GM12875 (cell line): ENCODE measurements at regions not wholly inside any gene's neighbourhood (a gene's known extent, or its start where the extent isn't known, plus 50 kb on each side); places are given as distances from the start of the nearest gene placed in this dataset.

Experiments used
- H3K4me3 ChIP-seq: one replicate; pipeline ENCODE4 v1.5.1; 2011; ENCODE audit warnings: low read depth, low read length, control low read depth
- TF ChIP-seq, protein P1 (sequence below): IDR thresholded peaks from 2 replicates; pipeline ENCODE4 v1.5.1; 2011; ENCODE audit warnings: low read depth, mild to moderate bottlenecking, control low read depth, inconsistent platforms, low read length, moderate library complexity, borderline replicate concordance; ENCODE audit not compliant: insufficient read depth

DNA sequence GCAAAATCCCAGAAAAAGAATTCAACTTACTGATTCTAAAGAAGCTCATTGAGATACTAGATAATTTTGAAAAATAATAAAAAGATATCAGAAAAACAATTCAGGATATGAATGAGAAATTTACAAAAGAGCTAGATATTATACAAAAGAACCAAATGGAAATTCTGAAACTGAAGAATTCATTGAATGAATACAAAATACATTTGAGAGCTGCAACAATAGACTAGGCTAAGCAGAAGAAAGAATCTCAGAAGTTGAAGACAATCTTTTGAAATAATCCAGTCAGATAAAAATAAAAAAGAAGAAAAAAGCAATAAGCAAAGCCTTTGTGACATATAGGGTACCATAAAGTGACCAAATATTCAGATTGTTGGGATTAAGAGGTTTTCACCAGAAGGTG, 206.0 kb downstream of the CD109 start:
- H3K4me3 ChIP-seq: no peak overlapping the region
- TF ChIP-seq, protein P1, sequence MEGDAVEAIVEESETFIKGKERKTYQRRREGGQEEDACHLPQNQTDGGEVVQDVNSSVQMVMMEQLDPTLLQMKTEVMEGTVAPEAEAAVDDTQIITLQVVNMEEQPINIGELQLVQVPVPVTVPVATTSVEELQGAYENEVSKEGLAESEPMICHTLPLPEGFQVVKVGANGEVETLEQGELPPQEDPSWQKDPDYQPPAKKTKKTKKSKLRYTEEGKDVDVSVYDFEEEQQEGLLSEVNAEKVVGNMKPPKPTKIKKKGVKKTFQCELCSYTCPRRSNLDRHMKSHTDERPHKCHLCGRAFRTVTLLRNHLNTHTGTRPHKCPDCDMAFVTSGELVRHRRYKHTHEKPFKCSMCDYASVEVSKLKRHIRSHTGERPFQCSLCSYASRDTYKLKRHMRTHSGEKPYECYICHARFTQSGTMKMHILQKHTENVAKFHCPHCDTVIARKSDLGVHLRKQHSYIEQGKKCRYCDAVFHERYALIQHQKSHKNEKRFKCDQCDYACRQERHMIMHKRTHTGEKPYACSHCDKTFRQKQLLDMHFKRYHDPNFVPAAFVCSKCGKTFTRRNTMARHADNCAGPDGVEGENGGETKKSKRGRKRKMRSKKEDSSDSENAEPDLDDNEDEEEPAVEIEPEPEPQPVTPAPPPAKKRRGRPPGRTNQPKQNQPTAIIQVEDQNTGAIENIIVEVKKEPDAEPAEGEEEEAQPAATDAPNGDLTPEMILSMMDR: no peak

DNA sequence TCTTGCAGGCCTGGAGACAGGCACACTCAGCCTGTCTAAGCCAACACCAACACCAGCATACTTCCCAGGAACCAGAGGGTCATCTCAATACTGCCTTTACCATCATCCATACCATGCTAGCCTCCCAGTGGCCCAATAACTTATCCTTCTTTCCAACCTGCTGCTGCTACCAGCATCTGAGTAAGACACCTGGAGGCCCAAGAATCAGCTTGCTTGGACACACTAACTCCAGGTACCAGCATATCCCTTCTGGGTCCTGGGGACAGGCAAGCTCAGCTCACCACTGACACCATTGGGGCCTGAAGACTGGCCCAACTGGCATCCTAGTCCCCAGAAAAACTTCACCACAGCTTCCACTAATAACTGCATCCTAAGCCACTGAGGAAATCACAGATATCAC, 205.3 kb downstream of the CD109 start:
- TF ChIP-seq, protein P1: no peak
- no peak overlapping the region for H3K4me3 ChIP-seq

DNA sequence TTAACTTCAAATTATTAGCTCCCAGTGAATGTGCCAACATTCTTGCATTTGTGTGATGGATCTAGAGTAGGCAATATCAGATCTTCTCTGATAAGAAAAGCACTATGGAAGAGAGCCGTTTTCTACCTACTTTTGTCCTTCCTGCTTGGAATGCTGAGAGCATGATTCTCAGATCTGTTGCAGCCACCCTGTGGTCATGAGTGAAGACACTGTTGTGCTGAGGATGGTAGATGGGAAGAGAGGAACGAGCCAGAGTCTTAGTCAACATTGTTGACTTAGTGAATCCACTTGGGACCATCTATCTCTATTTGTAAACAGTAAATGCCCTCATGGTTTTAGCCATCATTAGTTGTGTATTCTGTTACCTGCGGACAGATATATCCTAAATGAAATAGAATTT, 202.6 kb downstream of the CD109 start:
- H3K4me3 ChIP-seq: no peak overlapping the region
- TF ChIP-seq, protein P1: no peak

DNA sequence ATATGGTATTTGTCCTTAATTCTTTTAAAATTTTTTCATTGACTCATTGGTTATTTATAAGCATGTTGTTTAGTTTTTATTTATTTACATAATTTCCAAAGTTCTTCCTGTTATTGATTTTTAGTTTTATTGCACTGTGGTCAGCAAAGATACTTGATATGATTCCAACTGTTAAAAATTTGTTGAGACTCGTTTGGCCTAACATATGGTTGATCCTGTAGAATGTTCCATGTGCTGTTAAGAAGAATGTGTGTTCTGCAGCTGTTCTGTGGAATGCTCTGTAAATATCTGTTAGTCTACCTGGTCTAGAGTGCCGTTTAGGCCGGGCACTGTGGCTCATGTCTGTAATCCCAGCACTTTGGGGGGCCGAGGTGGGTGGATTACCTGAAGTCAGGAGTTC, 197.7 kb downstream of the CD109 start:
- TF ChIP-seq, protein P1: no peak
- H3K4me3 ChIP-seq: no peak overlapping the region

DNA sequence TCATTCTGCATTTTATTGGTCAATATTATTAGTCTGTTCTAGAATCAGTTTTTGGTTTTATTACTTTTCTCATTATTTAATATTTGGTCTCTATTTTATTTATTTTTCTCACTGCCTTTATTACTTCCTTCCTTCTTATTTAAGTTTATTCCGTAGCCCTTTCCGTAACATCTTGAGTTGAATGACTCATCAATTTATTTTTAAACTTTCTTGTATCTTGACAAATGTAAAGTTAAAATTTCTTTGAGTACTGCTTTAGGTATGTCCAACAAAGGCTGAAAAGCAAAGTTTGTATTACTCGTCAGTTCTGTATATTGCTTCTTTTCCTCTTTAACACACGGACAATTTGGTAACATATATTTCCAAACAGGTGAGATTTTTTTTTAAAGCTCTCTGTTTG, 192.0 kb downstream of the CD109 start:
- TF ChIP-seq, protein P1: no peak
- H3K4me3 ChIP-seq: no peak overlapping the region

DNA sequence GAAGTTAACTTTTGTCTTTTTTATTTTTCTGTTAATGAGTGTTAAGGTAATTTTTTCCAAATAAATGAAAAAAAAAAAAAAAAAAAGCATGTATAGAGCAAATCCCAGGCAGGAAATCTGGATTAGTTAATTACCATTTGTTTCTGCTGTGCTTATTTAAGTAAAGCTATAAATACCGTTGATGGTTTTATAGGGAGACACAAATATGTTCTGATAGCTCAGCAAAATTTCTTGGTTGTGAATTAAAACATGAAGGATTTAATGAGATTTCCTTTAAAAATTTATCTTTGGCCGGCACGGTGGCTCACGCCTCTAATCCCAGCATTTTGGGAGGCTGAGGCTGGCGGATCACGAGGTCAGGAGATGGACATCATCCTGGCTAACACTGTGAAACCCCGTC, 189.4 kb downstream of the CD109 start:
- TF ChIP-seq, protein P1: no peak

DNA sequence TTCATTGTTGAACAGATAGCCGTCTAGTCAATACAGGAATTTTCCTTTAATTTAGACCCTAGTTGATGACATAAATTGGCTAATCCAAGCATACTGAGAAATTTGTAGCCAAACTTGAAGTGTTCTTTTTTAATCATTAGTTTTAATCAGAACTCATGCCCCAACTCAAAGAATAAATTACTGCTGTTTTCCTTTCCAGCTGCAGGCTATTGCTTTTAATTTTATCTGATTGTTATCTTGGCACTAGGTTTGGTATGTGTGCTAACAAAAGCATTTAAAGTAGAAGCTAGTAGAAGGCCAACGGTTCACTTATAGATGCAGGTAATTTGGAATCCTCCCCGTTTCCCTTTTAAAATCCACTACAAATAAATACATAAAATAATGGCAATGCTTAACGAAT, 188.5 kb downstream of the CD109 start:
- TF ChIP-seq, protein P1: no peak
- H3K4me3 ChIP-seq: no peak overlapping the region

More for the DNA sequence above, 189.4 kb downstream of the CD109 start:
- no peak overlapping the region for H3K4me3 ChIP-seq
